HG03196 (cell line): ENCODE measurements at regions not wholly inside any gene's neighbourhood (a gene's known extent, or its start where the extent isn't known, plus 50 kb on each side); places are given as distances from the start of the nearest gene placed in this dataset.

Source experiments
- ATAC-seq: cut with Tn5 transposase; IDR thresholded peaks from one replicate; pipeline ENCODE4 v1.9.1; 2021; ENCODE audit not compliant: unreplicated experiment

DNA sequence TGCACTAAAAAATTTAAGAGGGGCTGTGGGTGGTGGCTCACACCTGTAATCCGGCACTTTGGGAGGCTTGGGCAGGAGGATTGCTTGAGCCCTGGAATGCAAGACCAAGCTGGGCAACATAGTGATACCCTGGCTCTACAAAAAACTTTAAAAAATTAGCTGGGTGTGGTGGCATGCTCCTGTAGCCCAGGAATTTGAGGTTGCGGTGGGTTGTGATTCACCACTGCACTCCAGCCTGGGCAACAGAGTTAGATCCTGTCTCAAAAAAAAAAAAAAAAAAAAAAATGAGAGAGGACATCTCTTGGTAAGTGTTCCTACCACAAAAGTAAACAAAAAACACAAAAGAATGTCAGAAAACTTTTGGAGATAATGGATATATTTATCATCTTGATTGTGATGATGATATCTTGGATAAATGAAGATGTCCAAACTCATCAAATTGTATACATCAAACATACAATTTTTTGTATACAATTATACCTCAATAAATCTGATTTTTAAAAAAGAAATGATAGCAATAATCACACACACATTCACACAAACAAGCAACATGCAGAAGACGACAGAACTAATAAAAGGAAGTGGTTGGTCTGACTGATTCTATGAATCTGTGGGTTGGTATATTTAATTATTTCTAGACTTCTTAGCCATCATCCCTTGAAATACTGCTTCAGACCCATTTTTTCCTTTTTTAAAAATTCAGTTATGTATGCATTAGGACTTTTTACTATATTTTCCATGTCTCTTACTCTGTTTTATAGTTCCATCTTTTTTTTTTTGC is 465.9 kb downstream of the PLA2G4A start:
- ATAC-seq = no peak

DNA sequence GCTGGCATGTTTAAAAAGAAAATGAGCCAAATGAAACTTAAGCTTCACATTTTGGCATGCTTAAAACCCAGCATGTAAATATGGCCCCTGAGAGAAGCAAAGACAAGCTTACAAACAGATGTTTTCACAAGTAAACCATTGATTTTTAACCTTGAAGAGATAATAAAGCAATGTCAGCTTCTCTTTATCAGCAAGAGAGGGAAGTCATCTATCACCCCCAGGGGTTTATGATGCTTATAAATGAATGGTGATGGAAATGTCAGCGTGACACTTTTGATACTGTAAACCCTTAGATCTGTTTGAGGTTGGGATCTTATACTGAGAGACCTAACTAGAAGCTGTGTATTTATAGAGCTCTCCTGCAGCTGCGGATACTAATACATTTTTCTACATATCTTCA is 471.3 kb downstream of the PLA2G4A start:
- no peak for ATAC-seq

DNA sequence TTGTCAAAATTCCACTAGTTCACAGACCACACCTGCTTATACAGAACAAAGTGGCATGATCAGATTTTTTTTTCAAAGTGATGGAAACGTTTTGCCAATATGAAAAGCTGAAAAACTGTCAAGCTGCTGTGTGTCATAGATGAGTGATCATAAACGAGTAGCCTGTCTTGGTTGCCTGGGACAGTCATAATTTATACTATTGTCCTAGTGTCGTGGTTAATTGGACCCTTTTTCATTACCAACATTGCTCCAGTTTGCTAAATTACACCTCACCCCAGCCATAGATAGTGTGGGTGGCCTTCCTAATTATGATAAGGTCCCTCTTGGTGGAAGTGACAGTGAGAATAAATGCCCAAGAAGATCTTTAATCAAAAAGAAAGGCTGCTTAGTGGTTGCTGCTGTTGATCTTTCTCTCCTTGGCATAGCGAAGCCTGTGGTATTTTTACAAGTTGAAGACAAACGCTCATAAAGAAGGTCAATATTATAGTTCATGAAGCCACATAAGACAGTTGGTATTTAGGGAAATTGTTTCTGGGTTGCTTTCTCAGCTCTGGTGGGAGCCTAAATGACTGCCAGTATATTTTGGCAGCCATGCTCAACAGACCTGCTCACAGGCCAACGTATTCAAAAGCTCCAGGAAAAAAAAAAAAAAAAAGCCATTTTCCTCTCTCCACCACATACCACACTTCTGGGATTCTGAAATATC is 478.1 kb downstream of the PLA2G4A start:
- ATAC-seq = no peak

DNA sequence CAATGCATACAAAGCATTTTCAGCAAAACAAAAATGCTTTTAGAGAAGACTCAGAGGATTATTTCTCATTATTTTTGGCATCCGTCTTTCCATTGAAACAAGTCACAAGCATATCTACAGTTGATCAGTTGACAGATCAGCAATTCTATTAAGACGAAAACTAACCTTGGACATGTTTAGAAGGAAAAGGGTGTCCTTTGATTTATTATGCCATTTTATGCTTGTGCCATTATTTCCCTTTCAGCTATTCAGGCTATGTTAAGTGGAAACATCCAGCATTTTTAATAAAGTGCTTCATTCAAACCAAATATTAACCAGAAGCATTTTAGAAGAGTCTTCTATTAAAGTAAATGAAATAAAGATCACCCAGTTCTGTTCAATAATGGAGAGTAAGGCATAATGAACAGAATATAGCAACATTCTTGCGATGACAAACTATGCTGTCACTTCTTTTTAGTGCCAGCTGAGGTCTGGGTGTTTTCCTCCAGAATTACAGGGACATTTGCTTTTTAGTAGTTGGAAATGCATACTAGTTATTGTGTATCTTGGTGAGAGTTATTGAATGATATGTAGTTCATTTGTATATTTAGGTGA is 481.4 kb downstream of the PLA2G4A start:
- ATAC-seq = no peak

DNA sequence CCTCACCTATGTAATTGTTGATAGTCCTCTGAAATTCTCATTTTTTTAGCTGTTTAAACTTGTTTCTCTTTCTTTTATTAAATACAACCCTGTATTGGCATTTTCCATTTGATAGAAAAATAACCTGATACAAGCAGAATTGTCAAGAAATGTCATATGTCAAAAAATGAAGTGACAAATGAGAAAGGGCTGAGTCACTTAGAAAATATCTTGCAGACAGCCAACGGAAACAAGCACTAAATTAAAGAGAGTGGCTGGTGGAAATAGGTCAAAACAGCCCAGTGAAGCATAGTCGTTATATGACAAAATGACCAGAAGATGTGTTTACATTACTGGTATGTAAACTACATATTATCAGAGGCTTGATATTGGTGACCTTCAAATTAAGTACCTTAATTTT is 484.4 kb downstream of the PLA2G4A start:
- ATAC-seq = no peak

DNA sequence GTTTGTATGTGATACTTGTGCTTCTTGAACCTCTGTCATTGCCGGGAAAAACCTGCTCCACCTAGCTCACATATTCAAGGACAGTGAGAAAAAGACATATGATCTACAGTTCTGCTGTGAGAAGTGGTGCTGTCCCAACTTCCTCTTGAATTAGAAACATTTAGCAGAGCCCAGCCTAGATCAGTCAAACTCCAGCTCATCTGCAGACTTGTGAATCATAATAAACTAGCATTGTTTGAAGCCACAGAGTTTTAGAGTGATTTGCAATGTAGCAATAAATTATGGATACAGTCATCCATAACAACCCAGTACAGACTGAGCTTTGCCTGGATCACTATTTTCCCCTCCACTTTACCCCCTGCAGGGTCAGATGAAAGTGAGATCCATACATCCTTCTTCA is 497.8 kb downstream of the PLA2G4A start:
- ATAC-seq = no peak

DNA sequence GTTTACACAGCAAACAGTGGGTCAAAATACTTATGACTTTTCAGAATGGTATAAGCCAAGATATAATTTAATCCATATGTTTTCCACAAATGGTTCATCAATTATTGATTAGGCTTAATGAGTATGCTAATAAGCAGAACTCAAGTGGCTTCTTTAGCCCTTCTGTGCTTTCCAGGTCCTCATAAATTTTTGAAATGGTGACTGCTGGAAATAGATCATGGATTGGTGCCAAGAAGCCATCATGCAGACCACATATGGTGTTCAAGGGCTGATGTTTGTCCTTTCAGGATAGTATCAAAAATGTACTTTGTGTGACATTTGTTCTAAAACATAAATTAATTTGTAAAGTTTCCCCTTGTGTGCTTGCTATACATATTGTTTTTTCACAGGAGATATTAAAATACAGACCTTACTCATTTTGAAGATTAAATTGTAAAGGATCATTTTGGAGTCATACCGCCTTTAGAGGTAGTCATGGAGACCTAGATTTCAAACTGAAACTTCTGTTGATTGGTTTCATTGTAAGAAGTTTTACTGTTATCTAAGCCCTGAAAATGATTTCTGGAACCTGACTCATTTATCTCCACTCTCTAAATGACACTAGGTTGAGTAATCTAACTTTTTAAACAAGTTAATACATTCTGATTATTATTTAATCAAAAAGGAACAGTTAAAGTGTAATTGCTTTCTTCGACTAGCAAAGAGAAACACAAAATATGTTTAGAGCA is 507.9 kb downstream of the PLA2G4A start:
- no peak for ATAC-seq

DNA sequence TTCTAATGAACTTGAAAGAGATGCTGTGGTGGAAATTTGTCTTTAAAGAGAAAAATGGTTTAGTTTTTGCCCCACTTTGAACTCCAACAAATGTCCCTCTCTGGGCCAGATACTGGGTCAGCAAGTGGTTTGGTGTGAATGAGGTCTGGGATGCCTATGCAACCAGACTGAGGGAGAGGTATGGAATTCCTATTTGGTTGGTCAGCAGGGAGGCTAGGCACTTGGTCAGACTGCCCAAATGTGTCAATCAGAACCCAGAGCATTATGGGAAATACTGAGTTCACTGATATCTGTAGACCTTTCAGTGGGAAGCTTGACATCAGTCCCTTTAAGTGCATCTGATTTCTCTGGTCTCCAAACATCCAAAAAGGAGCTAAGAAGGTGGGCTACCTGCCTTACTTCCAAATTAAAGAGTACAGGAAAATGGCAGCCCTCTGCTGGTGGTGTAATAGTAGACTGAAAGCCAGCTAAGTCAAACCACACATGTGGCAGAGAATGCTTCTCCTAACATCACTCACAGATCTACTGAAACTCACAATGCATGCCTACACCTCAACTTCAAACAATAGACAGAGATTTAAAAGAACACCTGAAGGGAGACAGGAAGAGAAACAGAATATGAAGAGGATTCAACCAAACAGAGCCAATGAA is 510.1 kb downstream of the PLA2G4A start:
- ATAC-seq = no peak

DNA sequence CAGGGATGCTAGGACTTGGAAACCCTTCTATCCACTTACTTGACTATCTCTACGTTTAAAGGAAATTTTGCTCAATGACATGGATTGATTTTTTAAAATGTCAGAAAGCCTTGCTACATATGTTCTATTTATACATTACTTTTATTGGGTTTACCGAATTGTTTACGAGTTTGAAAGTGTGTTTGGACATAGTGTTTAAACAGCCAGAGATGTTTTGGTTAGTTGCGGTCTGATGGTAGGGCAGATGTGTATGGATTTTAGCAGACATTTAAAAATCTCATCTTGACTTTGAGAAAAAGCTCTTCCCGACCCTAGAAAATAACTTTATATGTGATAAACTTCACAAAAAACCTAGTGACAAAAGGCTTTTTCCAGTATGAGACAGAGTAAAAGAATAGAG is 513.7 kb downstream of the PLA2G4A start:
- no peak for ATAC-seq

DNA sequence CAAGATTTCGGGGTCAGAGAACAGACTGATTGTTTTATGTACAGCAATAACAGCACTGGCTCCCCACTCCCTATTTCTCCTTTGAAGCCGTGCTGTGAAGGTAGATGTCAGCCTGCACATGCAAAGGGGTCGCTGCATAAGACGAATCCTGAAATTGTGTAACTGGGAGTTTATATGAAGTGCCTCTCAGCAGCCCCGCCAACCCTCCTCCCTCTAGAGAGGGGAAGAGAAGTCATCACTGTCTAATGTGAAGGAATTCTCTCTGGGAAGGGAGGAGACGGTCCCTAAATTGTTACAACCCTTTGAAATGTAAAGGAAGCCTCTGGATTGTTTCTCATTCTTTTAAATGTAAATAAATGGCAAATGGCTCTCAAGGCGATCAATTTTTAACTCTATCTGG is 545.3 kb downstream of the PLA2G4A start:
- ATAC-seq = no peak

DNA sequence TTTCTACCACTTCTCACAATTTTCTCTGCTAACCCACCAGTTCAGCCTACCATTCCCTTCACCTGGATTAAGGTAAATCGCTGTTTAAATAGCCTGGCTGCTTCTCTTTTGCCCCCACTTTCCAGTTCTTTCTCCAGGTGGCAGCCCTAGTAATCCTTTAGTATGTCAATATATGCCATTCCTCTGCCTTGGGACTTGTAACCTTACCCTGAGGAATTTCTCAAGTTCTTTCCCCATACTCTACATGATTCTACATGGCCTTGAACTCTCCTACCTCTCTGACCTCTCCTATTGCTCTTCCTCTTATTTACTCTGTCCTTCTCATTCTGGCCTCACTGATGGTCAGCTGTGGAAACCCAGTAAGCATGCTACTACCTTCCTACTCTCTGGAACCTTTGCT is 546.0 kb downstream of the PLA2G4A start:
- no peak for ATAC-seq

DNA sequence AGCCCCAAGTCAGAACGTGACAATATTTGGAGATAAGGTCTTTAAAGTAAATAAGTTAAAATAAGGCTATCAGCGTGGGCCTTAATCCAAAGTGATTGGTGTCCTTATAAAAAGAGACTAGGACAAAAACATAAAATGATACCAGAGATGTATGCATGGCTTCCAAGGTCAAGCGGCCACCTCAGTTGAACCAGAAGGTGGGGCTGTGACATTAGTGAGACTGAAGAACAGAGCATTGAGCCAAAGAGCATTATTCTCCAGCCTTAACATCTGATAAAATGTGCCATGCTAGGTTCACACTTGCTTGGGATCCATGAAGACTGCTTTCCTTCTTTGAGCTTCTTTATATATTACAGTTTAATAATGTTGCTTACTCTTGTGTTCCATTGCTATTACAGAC is 554.6 kb downstream of the PLA2G4A start:
- no peak for ATAC-seq

DNA sequence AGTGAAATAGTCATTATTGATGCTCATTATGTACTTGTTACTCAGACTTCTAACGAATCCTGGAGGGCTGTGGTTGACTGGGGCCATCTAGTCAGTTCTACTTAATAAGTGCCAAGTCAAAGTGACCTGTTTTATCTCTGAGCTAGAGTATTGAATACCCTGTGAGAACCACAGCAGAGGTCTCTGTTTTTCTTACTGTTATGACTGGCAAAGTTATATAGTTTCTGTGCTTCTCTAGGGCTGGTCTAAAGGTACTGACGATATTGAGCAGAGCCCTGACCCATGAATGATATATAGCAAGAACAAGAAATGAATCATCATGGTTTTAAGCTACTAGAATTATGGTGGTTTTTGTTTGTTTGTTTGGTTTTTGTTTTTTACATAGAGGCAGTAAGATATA is 555.8 kb downstream of the PLA2G4A start:
- ATAC-seq = peak; percentile 80

DNA sequence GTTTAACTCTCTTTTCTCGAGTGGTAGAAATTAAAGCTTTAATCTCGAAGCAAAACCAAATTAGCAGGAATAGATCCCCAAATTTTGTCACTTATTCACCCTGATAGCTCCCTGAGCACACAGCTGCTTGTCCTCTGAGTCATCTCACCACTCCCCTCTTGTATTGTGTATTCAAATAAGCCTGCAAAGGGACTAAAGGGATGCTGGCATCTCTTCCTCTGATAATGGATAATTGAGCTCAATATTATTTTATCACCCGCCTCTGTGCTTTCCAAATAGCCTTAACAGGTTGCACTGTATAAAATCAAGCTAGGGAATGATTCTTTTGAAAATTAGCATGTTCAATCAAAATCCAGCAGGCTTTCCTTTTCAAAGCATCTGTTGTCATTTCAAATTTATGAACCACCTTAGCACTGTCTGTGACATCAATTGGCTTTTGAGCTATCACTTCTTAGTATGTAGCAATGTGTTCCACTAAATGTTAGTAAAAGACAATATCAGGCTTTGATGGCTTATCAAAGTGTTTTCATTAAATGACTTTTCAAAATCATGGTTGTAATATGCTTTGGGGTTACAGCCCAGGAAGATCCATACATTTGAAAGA is 561.6 kb downstream of the PLA2G4A start:
- ATAC-seq = no peak

DNA sequence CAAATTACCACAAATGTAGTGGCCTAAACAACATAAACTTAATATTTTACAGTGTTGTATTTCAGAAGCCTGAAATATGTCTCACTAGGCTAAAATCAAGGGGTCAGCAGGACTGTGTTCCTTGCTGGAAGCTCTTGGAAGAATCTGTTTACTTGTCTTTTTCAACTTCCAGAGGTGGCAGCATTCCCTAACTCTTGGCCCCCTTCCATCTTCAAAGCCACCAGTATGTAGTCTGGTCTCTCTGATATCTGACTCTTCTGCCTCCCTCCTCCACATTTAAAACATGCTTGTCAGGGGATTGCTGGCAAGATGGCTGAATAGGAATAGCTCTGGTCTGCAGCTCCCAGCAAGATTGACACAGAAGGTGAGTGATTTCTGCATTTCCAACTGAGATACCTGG is 567.5 kb downstream of the PLA2G4A start:
- ATAC-seq = no peak

DNA sequence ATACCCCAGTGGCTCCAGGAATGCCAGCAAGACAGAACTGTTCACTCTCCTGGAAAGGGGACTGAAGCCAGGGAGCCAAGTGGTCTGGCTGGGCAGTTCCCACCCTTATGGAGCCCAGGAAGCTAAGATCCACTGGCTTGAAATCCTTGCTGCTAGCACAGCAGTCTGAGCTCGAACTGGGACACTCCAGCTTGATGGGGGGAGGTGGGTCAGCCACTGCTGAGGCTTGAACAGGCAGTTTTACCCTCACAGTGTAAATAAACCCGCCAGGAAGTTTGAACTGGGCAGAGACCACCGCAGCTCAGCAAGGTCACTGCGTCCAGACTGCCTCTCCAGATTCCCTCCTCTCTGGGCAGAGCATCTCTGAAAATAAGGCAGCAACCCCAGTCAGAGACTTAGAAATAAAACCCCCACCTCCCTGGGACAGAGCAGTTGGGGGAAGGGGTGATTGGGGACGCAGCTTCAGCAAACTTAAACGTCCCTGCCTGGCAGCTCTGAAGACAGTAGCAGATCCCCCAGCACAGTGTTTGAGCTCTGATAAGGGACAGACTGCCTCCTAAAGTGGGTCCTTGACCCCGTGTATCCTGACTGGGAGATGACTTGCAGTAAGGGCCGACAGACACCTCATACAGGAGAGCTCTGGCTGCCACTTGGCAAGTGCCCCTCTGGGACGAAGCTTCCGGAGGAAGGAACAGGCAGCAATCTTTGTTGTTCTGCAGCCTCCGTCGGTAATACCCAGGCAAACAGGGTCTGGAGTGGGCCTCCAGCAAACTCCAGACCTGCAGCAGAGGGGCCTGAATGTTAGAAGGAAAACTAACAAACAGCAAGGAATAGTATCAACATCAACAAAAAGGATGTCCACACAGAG is 568.4 kb downstream of the PLA2G4A start:
- ATAC-seq = no peak

DNA sequence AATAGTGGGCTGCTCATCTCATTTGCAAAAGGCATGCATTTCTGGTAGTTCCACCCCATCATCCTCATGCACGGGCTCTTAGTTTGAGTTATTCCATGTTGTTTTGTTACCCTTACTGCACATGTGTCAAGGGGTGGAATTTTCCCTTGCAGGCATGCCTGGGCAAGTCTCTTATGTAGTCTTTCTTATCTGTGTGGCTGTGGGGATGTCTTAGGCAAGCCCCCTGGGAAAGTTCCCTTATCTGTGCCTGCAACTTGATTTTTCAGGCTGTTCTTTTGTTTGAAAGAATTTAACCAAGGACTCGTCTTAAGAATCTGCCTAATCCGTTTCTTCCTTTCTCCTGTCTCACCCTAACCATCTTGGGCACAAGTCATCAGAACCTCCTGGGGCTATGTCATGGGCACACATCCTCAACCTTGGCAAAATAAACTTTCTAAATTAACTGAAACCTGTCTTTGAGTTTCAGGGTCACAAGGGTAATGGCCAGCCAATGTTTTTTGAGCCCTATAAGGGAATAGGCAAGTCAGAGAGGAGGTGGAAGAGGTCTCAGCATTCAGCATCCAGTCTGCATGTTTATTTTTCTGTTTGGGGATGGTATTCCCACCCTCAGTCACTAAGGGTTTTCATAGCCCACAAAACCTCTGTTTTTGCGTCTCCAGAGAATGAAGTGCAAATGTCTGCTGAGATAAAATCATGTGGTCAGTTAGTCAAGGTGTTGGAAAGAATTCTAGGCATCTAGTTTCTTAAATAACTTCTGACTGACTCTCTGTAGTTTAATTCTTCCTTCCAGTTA is 579.7 kb downstream of the PLA2G4A start:
- ATAC-seq = no peak

DNA sequence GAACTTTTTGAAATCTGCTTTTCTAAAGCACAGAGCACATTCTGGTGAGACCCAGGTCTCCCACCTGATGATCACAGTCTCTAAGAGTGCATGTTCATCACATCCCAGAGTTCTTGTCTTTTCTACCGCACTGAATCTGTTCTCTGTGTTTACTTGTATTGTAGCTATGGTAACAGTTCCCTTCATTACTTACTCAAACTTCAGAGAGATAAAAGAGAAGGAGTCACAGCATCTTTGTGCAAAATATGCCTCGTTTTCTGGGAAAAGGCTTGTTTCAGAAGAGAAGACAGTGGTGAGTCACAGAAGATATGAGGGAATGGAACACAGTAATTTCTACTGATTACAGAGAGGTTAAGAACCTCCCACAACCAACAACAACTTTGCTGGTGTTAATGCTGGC is 580.6 kb downstream of the PLA2G4A start:
- no peak for ATAC-seq

DNA sequence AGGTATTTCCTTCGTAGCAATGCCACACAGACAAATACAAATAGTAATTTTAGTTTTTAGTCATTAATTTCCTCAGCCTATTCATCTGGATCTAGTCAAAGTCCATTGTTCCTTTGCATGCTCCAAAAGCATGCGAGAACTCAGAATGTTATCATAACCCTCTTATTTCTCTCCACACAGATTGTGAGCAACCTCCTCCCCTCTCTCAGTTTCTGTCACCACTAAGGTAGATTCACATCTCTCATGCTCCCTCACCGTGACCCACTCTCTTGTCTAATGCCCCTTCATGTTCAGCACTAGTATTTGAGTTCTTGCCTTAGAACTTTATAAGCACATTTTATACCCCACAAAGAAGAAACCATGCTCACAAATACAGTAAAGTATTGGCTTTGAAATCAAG is 582.4 kb downstream of the PLA2G4A start:
- no peak for ATAC-seq
